RWPE2 (cell line): ENCODE measurements at regions not wholly inside any gene's neighbourhood (a gene's known extent, or its start where the extent isn't known, plus 50 kb on each side); places are given as distances from the start of the nearest gene placed in this dataset.
"Not testable (repeated sequence)": the region's sequence is repeated elsewhere in the genome, so short reads cannot be mapped to it uniquely, and the experiment has no call there.

Source experiments
- ATAC-seq: fragments of 200-7000 bp; cut with Tn5 transposase; 3 replicates; pipeline ENCODE4 v1.9.1; 2021; ENCODE audit warnings: low read depth
- DNase-seq: peaks from one replicate; pipeline ENCODE4 v3.0.0-alpha.2; 2020; ENCODE audit warnings: low spot score
- H3K27ac ChIP-seq: fragments of 450-650 bp; 2 replicates; pipeline ENCODE4 v1.5.1; 2017; ENCODE audit warnings: mild to moderate bottlenecking; ENCODE audit not compliant: poor library complexity, severe bottlenecking
- H3K27me3 ChIP-seq: fragments of 250-450 bp; sonication (Bioruptor Pico); 2 replicates; pipeline ENCODE4 v1.5.1; 2021; ENCODE audit warnings: mild to moderate bottlenecking, moderate library complexity; ENCODE audit not compliant: insufficient read depth, poor library complexity, severe bottlenecking
- H3K36me3 ChIP-seq: fragments of 250-450 bp; sonication (Bioruptor Pico); 2 replicates; pipeline ENCODE4 v1.5.1; 2020; ENCODE audit warnings: low read depth, mild to moderate bottlenecking, moderate library complexity
- H3K4me1 ChIP-seq: fragments of 250-450 bp; sonication (Bioruptor Pico); 2 replicates; pipeline ENCODE4 v1.5.1; 2021; ENCODE audit warnings: mild to moderate bottlenecking, moderate library complexity; ENCODE audit not compliant: insufficient read depth, poor library complexity, severe bottlenecking
- H3K4me3 ChIP-seq: fragments of 250-450 bp; sonication (Bioruptor Pico); 2 replicates; pipeline ENCODE4 v1.5.1; 2021; ENCODE audit warnings: mild to moderate bottlenecking, moderate library complexity; ENCODE audit not compliant: severe bottlenecking
- H3K9me3 ChIP-seq: fragments of 250-450 bp; sonication (Bioruptor Pico); 2 replicates; pipeline ENCODE4 v1.5.1; 2021; ENCODE audit warnings: mild to moderate bottlenecking, moderate library complexity; ENCODE audit not compliant: severe bottlenecking
- TF ChIP-seq, protein P1 (sequence below): fragments of 450-650 bp; IDR thresholded peaks from one replicate; pipeline ENCODE4 v1.5.1; 2017; ENCODE audit warnings: mild to moderate bottlenecking, moderate library complexity; ENCODE audit not compliant: poor library complexity, severe bottlenecking

DNA sequence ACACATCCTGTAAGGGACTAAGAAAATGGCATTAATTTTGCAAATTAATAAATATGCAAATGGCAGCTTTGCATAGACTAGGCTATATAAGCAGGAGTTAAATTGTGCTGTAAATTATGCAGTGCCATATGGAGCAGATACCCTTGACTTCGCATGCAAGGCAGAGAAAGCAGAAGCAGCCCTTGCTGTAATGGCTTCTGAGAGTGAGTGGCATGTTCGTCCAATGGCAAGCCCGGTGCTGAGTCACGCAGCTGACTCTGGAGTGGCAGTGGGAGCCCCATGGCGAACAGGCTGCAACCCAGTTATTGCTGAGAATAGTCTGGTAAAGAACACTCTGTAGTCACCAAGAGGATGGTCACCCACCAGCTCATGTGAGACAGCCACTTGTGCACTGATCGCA lies 1186.5 kb downstream of the TYW1 start:
- Histone ChIP-seq H3K9me3 (no peaks in the 10 kb centered on the region), H3K36me3 (no peaks in the 10 kb centered on the region), H3K4me1 (no peaks in the 10 kb centered on the region), H3K27ac (no peak overlapping the region), H3K27me3 (no peaks in the 10 kb centered on the region), H3K4me3 (no peak overlapping the region)
- DNase-seq (no peak), ATAC-seq (no peak)
- TF ChIP-seq, protein P1, sequence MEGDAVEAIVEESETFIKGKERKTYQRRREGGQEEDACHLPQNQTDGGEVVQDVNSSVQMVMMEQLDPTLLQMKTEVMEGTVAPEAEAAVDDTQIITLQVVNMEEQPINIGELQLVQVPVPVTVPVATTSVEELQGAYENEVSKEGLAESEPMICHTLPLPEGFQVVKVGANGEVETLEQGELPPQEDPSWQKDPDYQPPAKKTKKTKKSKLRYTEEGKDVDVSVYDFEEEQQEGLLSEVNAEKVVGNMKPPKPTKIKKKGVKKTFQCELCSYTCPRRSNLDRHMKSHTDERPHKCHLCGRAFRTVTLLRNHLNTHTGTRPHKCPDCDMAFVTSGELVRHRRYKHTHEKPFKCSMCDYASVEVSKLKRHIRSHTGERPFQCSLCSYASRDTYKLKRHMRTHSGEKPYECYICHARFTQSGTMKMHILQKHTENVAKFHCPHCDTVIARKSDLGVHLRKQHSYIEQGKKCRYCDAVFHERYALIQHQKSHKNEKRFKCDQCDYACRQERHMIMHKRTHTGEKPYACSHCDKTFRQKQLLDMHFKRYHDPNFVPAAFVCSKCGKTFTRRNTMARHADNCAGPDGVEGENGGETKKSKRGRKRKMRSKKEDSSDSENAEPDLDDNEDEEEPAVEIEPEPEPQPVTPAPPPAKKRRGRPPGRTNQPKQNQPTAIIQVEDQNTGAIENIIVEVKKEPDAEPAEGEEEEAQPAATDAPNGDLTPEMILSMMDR: no peak

DNA sequence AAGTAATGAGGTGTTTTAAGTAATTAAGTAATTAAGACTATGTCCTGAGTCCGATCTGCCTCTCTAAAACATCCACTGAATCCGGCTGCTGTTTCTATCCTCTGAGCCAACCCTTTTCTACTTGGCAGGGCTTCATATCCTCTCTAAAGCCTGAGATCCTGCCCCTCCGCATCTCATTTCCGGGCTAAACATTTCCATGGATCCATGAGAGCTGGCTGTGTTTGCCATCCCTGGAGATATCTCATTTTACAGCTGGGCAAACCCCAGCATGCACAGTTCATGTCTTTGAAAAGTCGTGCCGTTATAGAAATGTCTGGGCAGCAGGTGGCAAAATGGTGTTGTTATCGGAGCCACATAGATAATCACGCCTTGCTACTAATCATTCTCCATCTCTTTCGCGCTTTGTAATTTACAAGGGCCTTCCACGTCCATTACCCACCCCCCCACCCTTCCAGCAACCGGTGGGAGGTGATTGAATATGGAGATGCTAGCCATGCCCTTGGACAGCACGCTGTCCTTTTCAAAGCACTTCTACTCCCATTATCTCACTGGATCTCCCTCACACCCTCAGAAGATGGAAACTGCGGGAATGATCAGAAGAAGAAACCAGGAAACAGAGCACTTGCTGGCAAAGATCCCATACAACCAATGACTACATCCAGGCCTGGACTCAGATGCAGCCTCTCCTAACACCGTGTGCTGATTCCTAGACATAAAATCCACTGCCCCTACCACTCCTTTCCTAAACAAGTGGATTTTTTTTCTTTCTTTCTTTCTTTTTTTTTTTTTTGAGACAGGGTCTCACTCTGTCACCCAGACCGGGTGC lies 1189.2 kb downstream of the TYW1 start:
- Histone ChIP-seq H3K4me1 (no peaks in the 10 kb centered on the region), H3K4me3 (no peak overlapping the region), H3K27ac (no peak overlapping the region), H3K27me3 (no peaks in the 10 kb centered on the region), H3K9me3 (no peaks in the 10 kb centered on the region), H3K36me3 (no peaks in the 10 kb centered on the region)
- no peak for DNase-seq
- ATAC-seq: no peak
- TF ChIP-seq, protein P1: no peak

- TF ChIP-seq, protein P1: no peak
- ATAC-seq: no peak
Measured at GRCh38 chr7:68187532-68187931, 1190.9 kb downstream of the TYW1 start.

DNA sequence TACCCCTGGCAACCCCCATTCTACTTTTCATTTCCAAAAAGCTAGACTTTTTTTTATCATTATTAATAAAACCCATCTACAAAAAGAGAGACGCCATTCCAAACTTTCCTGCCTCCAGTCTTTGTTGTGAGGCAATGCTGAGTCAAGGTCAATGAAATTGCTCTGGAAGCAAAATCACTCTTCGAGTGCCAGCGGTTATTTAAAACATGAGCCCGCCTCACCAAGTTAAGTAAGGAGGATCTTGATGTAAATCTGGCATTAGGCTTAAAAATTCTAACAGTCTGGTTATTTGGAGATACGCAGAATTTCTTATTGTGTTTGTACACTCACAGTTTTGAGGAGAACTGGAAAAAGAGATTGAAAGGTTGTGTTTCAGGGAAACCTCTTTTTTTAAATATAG lies 1196.3 kb downstream of the TYW1 start:
- no peak overlapping the region for H3K27ac ChIP-seq
- no peaks in the 10 kb centered on the region for H3K36me3 ChIP-seq
- ATAC-seq (no peak), DNase-seq (no peak)
- H3K4me1 ChIP-seq: no peaks in the 10 kb centered on the region
- TF ChIP-seq, protein P1: no peak
- H3K4me3 ChIP-seq: no peak overlapping the region
- H3K27me3 ChIP-seq: no peaks in the 10 kb centered on the region
- H3K9me3 ChIP-seq: peaks cover 2% of the 10 kb centered on the region

More at GRCh38 chr7:68187532-68187931, 1190.9 kb downstream of the TYW1 start:
- DNase-seq: no peak
- Histone ChIP-seq H3K36me3 (no peaks in the 10 kb centered on the region), H3K4me1 (no peaks in the 10 kb centered on the region), H3K4me3 (no peak overlapping the region), H3K27me3 (no peaks in the 10 kb centered on the region), H3K27ac (no peak overlapping the region), H3K9me3 (no peaks in the 10 kb centered on the region)

DNA sequence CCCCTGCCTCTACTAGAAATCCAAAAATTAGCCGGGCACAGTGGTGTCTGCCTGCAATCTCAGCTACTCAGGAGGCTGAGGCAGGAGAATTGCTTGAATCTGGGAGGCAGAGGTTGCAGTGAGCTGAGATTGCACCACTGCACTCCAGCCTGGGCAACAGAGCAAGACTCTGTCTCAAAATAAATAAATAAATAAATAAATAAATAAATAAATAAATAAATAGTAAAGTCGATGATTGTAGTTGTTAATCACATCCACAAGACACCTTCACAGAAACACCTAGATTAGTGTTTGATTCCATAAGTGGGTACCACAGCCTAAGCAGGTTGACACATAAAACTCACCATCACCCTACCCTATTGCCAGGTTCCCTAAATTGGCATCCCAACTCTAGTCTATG lies 1199.0 kb downstream of the TYW1 start:
- not testable (repeated sequence) for H3K27me3 ChIP-seq, H3K4me1 ChIP-seq, H3K27ac ChIP-seq, H3K36me3 ChIP-seq, ATAC-seq, H3K4me3 ChIP-seq, DNase-seq, H3K9me3 ChIP-seq
